ENCODE measurements at regions not wholly inside any gene's neighbourhood (a gene's known extent, or its start where the extent isn't known, plus 50 kb on each side); places are given as distances from the start of the nearest gene placed in this dataset.

DNA sequence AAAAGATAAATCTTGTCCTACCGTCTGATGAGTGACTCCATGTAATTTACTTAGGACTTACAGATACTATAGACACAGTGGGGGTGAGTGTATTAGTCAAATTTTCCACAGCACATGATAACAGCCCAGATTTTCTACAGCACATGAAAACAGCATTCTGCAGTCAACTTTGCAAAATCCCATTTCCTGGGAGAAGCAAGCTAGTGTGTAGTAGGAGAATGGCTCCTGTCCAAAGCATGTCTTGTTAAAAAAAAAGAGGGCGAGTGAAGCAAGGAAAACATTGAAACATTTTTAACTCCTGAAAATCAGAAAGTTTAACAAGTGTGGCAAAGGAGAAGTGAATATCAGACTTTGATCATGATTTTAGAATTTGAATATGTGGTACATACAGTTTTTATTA lies 817.8 kb upstream of the FAM98A start:
- no TSS peak for BruUV-seq (replicated peaks)
- no peak overlapping the region for H3K27ac ChIP-seq (ENCODE audit: control insufficient read depth, insufficient read depth)
- no peaks in the 10 kb centered on the region for H3K4me1 ChIP-seq (ENCODE audit: control insufficient read depth, insufficient read depth, low read length)
- FAIRE-seq (no peak), ATAC-seq (no peak), DNase-seq (ENCODE audit: low read depth, low spot score) (no peak)
- TF ChIP-seq GABPA (IDR thresholded peaks at IDR 0.05; ENCODE audit: low read depth), result no peak
- no peak for TF ChIP-seq IKZF2 (IDR thresholded peaks at IDR 0.05)
- TF ChIP-seq ZBTB4 (CRISPR knock-in tag; IDR thresholded peaks at IDR 0.05), result no peak
- TF ChIP-seq CREM (IDR thresholded peaks at IDR 0.05; ENCODE audit: low read depth), result no peak
- no peak for TF ChIP-seq BCL3 (IDR thresholded peaks at IDR 0.05; ENCODE audit: borderline replicate concordance, insufficient read depth, low read depth, low read length, poor library complexity, severe bottlenecking)
- no peak for TF ChIP-seq NRF1 (conservative IDR thresholded peaks at IDR 0.05; ENCODE audit: low read depth, low read length)
- TF ChIP-seq PKNOX1 (IDR thresholded peaks at IDR 0.05), result no peak
- no peak for TF ChIP-seq SP1 (IDR thresholded peaks at IDR 0.05; ENCODE audit: low read depth, low read length)
- no peak for TF ChIP-seq RAD21 (IDR thresholded peaks at IDR 0.05; ENCODE audit: insufficient read depth, low read depth, low read length)
- TF ChIP-seq PAX5 (IDR thresholded peaks at IDR 0.05; ENCODE audit: borderline replicate concordance, low read depth, low read length), result no peak
- TF ChIP-seq, protein P1, sequence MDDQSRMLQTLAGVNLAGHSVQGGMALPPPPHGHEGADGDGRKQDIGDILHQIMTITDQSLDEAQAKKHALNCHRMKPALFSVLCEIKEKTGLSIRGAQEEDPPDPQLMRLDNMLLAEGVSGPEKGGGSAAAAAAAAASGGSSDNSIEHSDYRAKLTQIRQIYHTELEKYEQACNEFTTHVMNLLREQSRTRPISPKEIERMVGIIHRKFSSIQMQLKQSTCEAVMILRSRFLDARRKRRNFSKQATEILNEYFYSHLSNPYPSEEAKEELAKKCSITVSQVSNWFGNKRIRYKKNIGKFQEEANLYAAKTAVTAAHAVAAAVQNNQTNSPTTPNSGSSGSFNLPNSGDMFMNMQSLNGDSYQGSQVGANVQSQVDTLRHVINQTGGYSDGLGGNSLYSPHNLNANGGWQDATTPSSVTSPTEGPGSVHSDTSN (IDR thresholded peaks at IDR 0.05; ENCODE audit: insufficient replicate concordance, low read depth, low read length), result no peak
- no peak for TF ChIP-seq FOS (IDR thresholded peaks at IDR 0.05; ENCODE audit: borderline replicate concordance, extremely low read depth, insufficient read length)
- TF ChIP-seq, protein P2, sequence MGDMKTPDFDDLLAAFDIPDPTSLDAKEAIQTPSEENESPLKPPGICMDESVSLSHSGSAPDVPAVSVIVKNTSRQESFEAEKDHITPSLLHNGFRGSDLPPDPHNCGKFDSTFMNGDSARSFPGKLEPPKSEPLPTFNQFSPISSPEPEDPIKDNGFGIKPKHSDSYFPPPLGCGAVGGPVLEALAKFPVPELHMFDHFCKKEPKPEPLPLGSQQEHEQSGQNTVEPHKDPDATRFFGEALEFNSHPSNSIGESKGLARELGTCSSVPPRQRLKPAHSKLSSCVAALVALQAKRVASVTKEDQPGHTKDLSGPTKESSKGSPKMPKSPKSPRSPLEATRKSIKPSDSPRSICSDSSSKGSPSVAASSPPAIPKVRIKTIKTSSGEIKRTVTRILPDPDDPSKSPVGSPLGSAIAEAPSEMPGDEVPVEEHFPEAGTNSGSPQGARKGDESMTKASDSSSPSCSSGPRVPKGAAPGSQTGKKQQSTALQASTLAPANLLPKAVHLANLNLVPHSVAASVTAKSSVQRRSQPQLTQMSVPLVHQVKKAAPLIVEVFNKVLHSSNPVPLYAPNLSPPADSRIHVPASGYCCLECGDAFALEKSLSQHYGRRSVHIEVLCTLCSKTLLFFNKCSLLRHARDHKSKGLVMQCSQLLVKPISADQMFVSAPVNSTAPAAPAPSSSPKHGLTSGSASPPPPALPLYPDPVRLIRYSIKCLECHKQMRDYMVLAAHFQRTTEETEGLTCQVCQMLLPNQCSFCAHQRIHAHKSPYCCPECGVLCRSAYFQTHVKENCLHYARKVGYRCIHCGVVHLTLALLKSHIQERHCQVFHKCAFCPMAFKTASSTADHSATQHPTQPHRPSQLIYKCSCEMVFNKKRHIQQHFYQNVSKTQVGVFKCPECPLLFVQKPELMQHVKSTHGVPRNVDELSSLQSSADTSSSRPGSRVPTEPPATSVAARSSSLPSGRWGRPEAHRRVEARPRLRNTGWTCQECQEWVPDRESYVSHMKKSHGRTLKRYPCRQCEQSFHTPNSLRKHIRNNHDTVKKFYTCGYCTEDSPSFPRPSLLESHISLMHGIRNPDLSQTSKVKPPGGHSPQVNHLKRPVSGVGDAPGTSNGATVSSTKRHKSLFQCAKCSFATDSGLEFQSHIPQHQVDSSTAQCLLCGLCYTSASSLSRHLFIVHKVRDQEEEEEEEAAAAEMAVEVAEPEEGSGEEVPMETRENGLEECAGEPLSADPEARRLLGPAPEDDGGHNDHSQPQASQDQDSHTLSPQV (IDR thresholded peaks at IDR 0.05), result no peak
- no peak for TF ChIP-seq POU2F2 (IDR thresholded peaks at IDR 0.05; ENCODE audit: borderline replicate concordance, low read depth, low read length)
- no peaks in the 10 kb centered on the region for H3K36me3 ChIP-seq (ENCODE audit: control insufficient read depth in 2 of 2, insufficient read depth in 2 of 2, low read length in 1 of 2)
- RAD21 ChIA-PET (ENCODE audit: unreplicated experiment), result no interaction called here
- in situ Hi-C loops (cut with MboI), result no loop called here
- no peaks in the 10 kb centered on the region for H4K20me1 ChIP-seq (ENCODE audit: control insufficient read depth, insufficient read depth)
- no peak overlapping the region for H2AFZ ChIP-seq (ENCODE audit: control insufficient read depth, low read depth, low read length)
- H3K9me3 ChIP-seq (replicated peaks; ENCODE audit: control insufficient read depth, insufficient read depth, low read length), result no peaks in the 10 kb centered on the region
- H3K79me2 ChIP-seq (ENCODE audit: control insufficient read depth, insufficient read depth, low read length), result no peaks in the 10 kb centered on the region
- H3K27me3 ChIP-seq (replicated peaks in 1 of 2; ENCODE audit: control insufficient read depth in 2 of 2, insufficient read depth in 2 of 2, low read length in 1 of 2), result no peaks in the 10 kb centered on the region
- H3K9ac ChIP-seq (ENCODE audit: control insufficient read depth, insufficient read depth, low read length), result no peak overlapping the region
- H3K4me2 ChIP-seq (ENCODE audit: control insufficient read depth, insufficient read depth), result no peak overlapping the region
- no peak overlapping the region for H3K4me3 ChIP-seq
- 56% methylated on average over 2 of the region's 2 CpGs for WGBS (ENCODE audit: insufficient coverage, insufficient replicate concordance, low lambda C conversion rate, missing lambda C conversion rate)
- intact Hi-C loops (cut with micrococcal nuclease; ENCODE audit: unreplicated experiment), result no loop called here
- SMC1A ChIA-PET (ENCODE audit: uncharacterized antibody, unreplicated experiment), result no interaction called here
- POLR2A ChIA-PET, result no interaction called here
- CTCF ChIA-PET, result no interaction called here

All from GM12878 (cell line).